Hepatocyte (in vitro differentiated cells): ENCODE measurements at regions not wholly inside any gene's neighbourhood (a gene's known extent, or its start where the extent isn't known, plus 50 kb on each side); places are given as distances from the start of the nearest gene placed in this dataset.
A peak's percentile ranks its signal among the peaks of the same experiment; 100 is the strongest.

Experiments used
- DNase-seq: peaks from one replicate; pipeline ENCODE4 v3.0.0-alpha.2; 2016; ENCODE audit warnings: low spot score
- H2AFZ ChIP-seq: fragments of 200-600 bp; sonication (generic); 2 replicates; pipeline ENCODE4 v1.6.0; 2016; ENCODE audit warnings: antibody characterized with exemption, mild to moderate bottlenecking
- H3K27ac ChIP-seq: fragments of 200-600 bp; sonication (generic); 2 replicates; pipeline ENCODE4 v1.5.1; 2016; ENCODE audit warnings: mild to moderate bottlenecking
- H3K27me3 ChIP-seq: fragments of 200-600 bp; sonication (generic); 2 replicates; pipeline ENCODE4 v1.6.1; 2016
- H3K36me3 ChIP-seq: fragments of 200-600 bp; sonication (generic); replicated peaks from 2 replicates; pipeline ENCODE4 v1.5.1; 2016; ENCODE audit warnings: low read depth; ENCODE audit not compliant: insufficient read depth
- H3K4me1 ChIP-seq: fragments of 200-600 bp; sonication (generic); 2 replicates; pipeline ENCODE4 v1.5.1; 2016; ENCODE audit warnings: mild to moderate bottlenecking, moderate library complexity; ENCODE audit not compliant: insufficient read depth
- H3K4me2 ChIP-seq: fragments of 200-600 bp; sonication (generic); 2 replicates; pipeline ENCODE4 v1.6.0; 2016
- H3K4me3 ChIP-seq: fragments of 200-600 bp; sonication (generic); 2 replicates; pipeline ENCODE4 v1.5.1; 2016; ENCODE audit warnings: mild to moderate bottlenecking
- H3K79me2 ChIP-seq: fragments of 200-600 bp; sonication (generic); 2 replicates; pipeline ENCODE4 v1.6.0; 2017; ENCODE audit warnings: mild to moderate bottlenecking
- H3K9me2 ChIP-seq: fragments of 200-600 bp; sonication (generic); replicated peaks from 2 replicates; pipeline ENCODE4 v1.6.0; 2017; ENCODE audit warnings: mild to moderate bottlenecking; ENCODE audit not compliant: insufficient read depth
- H3K9me3 ChIP-seq: fragments of 200-600 bp; sonication (generic); 2 replicates; pipeline ENCODE4 v1.5.1; 2016; ENCODE audit warnings: low read depth, mild to moderate bottlenecking
- H4K20me1 ChIP-seq: fragments of 200-600 bp; sonication (generic); 2 replicates; pipeline ENCODE4 v1.6.0; 2016; ENCODE audit warnings: mild to moderate bottlenecking; ENCODE audit not compliant: insufficient read depth, poor library complexity, severe bottlenecking
- CTCF ChIP-seq: fragments of 200-600 bp; sonication (generic); IDR thresholded peaks from 2 replicates; pipeline ENCODE4 v1.5.1; 2016; ENCODE audit warnings: antibody characterized with exemption, mild to moderate bottlenecking; ENCODE audit not compliant: poor library complexity
- EZH2 ChIP-seq: fragments of 200-600 bp; sonication (generic); IDR thresholded peaks from 2 replicates; pipeline ENCODE4 v1.6.1; 2016; ENCODE audit warnings: antibody characterized with exemption, mild to moderate bottlenecking, borderline replicate concordance
- EZH2phosphoT487 ChIP-seq: fragments of 200-600 bp; sonication (generic); IDR thresholded peaks from one replicate; pipeline ENCODE4 v1.6.1; 2018; ENCODE audit warnings: antibody characterized with exemption, mild to moderate bottlenecking, low read depth, moderate library complexity; ENCODE audit not compliant: unreplicated experiment, severe bottlenecking
- WGBS: methylation state at CpG from one replicate; pipeline ENCODE4 v1.1.6; 2016; ENCODE audit warnings: low lambda C conversion rate; ENCODE audit errors: missing lambda C conversion rate; 5-methylcytosine and 5-hydroxymethylcytosine counted together

GRCh38 chr7:131107337-131108211 is 220.1 kb upstream of the MKLN1 start:
- Histone ChIP-seq H3K27ac (peak overlapping the region; percentile 85), H3K4me3 (peak overlapping the region; percentile 88), H3K36me3 (no peaks in the 10 kb centered on the region), H3K79me2 (peaks cover 25% of the 10 kb centered on the region), H3K4me1 (peaks cover 23% of the 10 kb centered on the region), H3K4me2 (peak overlapping the region; percentile 99), H3K27me3 (peaks cover 44% of the 10 kb centered on the region), H3K9me2 (no peaks in the 10 kb centered on the region), H3K9me3 (no peaks in the 10 kb centered on the region), H4K20me1 (no peaks in the 10 kb centered on the region), H2AFZ (peak overlapping the region; percentile 65)
- WGBS: under 1% methylated on average over 58 of the region's 63 CpGs
- TF ChIP-seq CTCF (no peak), EZH2 (peak; percentile 41)
- DNase-seq: peak; percentile 87

- peak overlapping the region; percentile 65 for H2AFZ ChIP-seq
- 12% methylated on average over 30 of the region's 30 CpGs for WGBS
- TF ChIP-seq EZH2 (peak; percentile 20), CTCF (no peak)
Observed at GRCh38 chr7:131108212-131108940, 219.3 kb upstream of the MKLN1 start.

GRCh38 chr7:131109011-131109758 is 218.5 kb upstream of the MKLN1 start:
- H3K36me3 ChIP-seq: no peaks in the 10 kb centered on the region
- TF ChIP-seq EZH2 (no peak), EZH2phosphoT487 (no peak), CTCF (no peak)
- H3K4me2 ChIP-seq: peak overlapping the region; percentile 99
- peak overlapping the region; percentile 9 for H3K4me3 ChIP-seq
- peak overlapping the region; percentile 85 for H3K27ac ChIP-seq
- DNase-seq: no peak
- peak overlapping the region; percentile 54 for H2AFZ ChIP-seq
- peaks cover 16% of the 10 kb centered on the region for H3K79me2 ChIP-seq
- no peaks in the 10 kb centered on the region for H4K20me1 ChIP-seq
- WGBS: 64% methylated on average over 6 of the region's 6 CpGs
- no peaks in the 10 kb centered on the region for H3K9me3 ChIP-seq
- H3K27me3 ChIP-seq: peaks cover 43% of the 10 kb centered on the region
- H3K9me2 ChIP-seq: no peaks in the 10 kb centered on the region
- H3K4me1 ChIP-seq: peaks cover 23% of the 10 kb centered on the region

More at GRCh38 chr7:131108212-131108940, 219.3 kb upstream of the MKLN1 start:
- Histone ChIP-seq H3K4me1 (peaks cover 23% of the 10 kb centered on the region), H3K79me2 (peaks cover 22% of the 10 kb centered on the region), H3K9me3 (no peaks in the 10 kb centered on the region), H3K27me3 (peaks cover 49% of the 10 kb centered on the region), H4K20me1 (no peaks in the 10 kb centered on the region), H3K36me3 (no peaks in the 10 kb centered on the region), H3K4me3 (peak overlapping the region; percentile 88), H3K27ac (peak overlapping the region; percentile 85), H3K9me2 (no peaks in the 10 kb centered on the region), H3K4me2 (peak overlapping the region; percentile 99)
- DNase-seq: no peak
